Neural cell (in vitro differentiated cells): ENCODE measurements at regions not wholly inside any gene's neighbourhood (a gene's known extent, or its start where the extent isn't known, plus 50 kb on each side); places are given as distances from the start of the nearest gene placed in this dataset.

Experiments
- H2AFZ ChIP-seq: fragments of 200-600, 300-800 bp; sonication (generic), shearing (Covaris generic); 2 replicates; pipeline ENCODE4 v1.6.0; 2014; ENCODE audit warnings: low read depth, mild to moderate bottlenecking, antibody characterized with exemption, low read length, moderate library complexity
- H3F3A ChIP-seq: fragments of 200-600 bp; shearing (Covaris generic); 2 replicates; pipeline ENCODE4 v1.6.1; 2016; ENCODE audit warnings: mild to moderate bottlenecking, moderate library complexity, mixed read lengths, antibody characterized with exemption, low read length; ENCODE audit not compliant: insufficient read depth, poor library complexity, severe bottlenecking
- H3K27ac ChIP-seq: fragments of 200-600, 300-800 bp; sonication (generic), shearing (Covaris generic); 2 replicates; pipeline ENCODE4 v1.5.1; 2014; ENCODE audit warnings: mild to moderate bottlenecking, low read length, moderate library complexity
- H3K27me3 ChIP-seq: fragments of 300-800, 200-600 bp; sonication (generic), shearing (Covaris generic); 2 replicates; pipeline ENCODE4 v1.6.0; 2014; ENCODE audit warnings: mild to moderate bottlenecking, low read depth, low read length, moderate library complexity; ENCODE audit not compliant: insufficient read depth
- H3K36me3 ChIP-seq: fragments of 300-800, 200-600 bp; sonication (generic), shearing (Covaris generic); 2 replicates; pipeline ENCODE4 v1.5.1; 2014; ENCODE audit warnings: mild to moderate bottlenecking, antibody characterized with exemption, low read length, moderate library complexity; ENCODE audit not compliant: insufficient read depth
- H3K4me2 ChIP-seq: fragments of 300-800, 200-600 bp; sonication (generic), shearing (Covaris generic); 2 replicates; pipeline ENCODE4 v1.6.0; 2014; ENCODE audit warnings: mild to moderate bottlenecking, low read length
- H3K4me3 ChIP-seq: fragments of 300-800, 200-600 bp; sonication (generic), shearing (Covaris generic); 2 replicates; pipeline ENCODE4 v1.5.1; 2014; ENCODE audit warnings: mild to moderate bottlenecking, low read length, moderate library complexity
- H3K79me2 ChIP-seq: fragments of 200-600 bp; shearing (Covaris generic); replicated peaks from 2 replicates; pipeline ENCODE4 v1.6.0; 2014; ENCODE audit warnings: mild to moderate bottlenecking, low read length, moderate library complexity; ENCODE audit not compliant: insufficient read depth
- H3K9ac ChIP-seq: fragments of 300-800, 200-600 bp; sonication (generic), shearing (Covaris generic); 2 replicates; pipeline ENCODE4 v1.6.1; 2016; ENCODE audit warnings: mild to moderate bottlenecking, low read length, mixed read lengths
- H3K9me2 ChIP-seq: fragments of 200-600 bp; shearing (Covaris generic); 2 replicates; pipeline ENCODE4 v1.6.1; 2016; ENCODE audit warnings: mild to moderate bottlenecking, low read length, mixed read lengths; ENCODE audit not compliant: insufficient read depth
- H3K9me3 ChIP-seq: fragments of 200-600, 300-800 bp; sonication (generic), shearing (Covaris generic); 2 replicates; pipeline ENCODE4 v1.6.1; 2016; ENCODE audit warnings: mild to moderate bottlenecking, mixed run types, low read length, moderate library complexity, mixed read lengths
- H4K20me1 ChIP-seq: fragments of 200-600 bp; shearing (Covaris generic); 2 replicates; pipeline ENCODE4 v1.6.1; 2016; ENCODE audit warnings: mild to moderate bottlenecking, mixed run types; ENCODE audit not compliant: insufficient read depth
- EP300 ChIP-seq: fragments of 450-650 bp; conservative IDR thresholded peaks from 2 replicates; pipeline ENCODE4 v1.6.1; 2014; ENCODE audit warnings: antibody characterized with exemption, mild to moderate bottlenecking, moderate library complexity; ENCODE audit not compliant: poor library complexity, severe bottlenecking
- EZH2 ChIP-seq: fragments of 200-600, 300-800 bp; shearing (Covaris generic), sonication (generic); IDR thresholded peaks from 2 replicates; pipeline ENCODE4 v1.6.1; 2014; ENCODE audit warnings: antibody characterized with exemption, low read length, borderline replicate concordance, mild to moderate bottlenecking; ENCODE audit not compliant: insufficient read depth, poor library complexity, severe bottlenecking
- MXI1 ChIP-seq: fragments of 450-650 bp; conservative IDR thresholded peaks from 2 replicates; pipeline ENCODE4 v1.6.1; 2014; ENCODE audit warnings: antibody characterized with exemption, mild to moderate bottlenecking; ENCODE audit not compliant: poor library complexity, severe bottlenecking
- POLR2AphosphoS5 ChIP-seq: IDR thresholded peaks from 2 replicates; pipeline ENCODE4 v1.6.1; 2012
- RAD21 ChIP-seq: fragments of 450-650 bp; conservative IDR thresholded peaks from 2 replicates; pipeline ENCODE4 v1.6.1; 2014; ENCODE audit warnings: antibody characterized with exemption, mild to moderate bottlenecking, moderate library complexity
- REST ChIP-seq: IDR thresholded peaks from 2 replicates; pipeline ENCODE4 v1.6.1; 2012; ENCODE audit warnings: borderline replicate concordance
- SMC3 ChIP-seq: fragments of 450-650 bp; conservative IDR thresholded peaks from 2 replicates; pipeline ENCODE4 v1.6.1; 2014; ENCODE audit warnings: antibody characterized with exemption, mild to moderate bottlenecking, moderate library complexity; ENCODE audit not compliant: poor library complexity
- TAF1 ChIP-seq: IDR thresholded peaks from 2 replicates; pipeline ENCODE4 v1.6.1; 2012; ENCODE audit warnings: low read depth
- TF ChIP-seq, protein P1 (sequence below): fragments of 450-650 bp; IDR thresholded peaks from 2 replicates; pipeline ENCODE4 v1.5.1; 2014; ENCODE audit warnings: antibody characterized with exemption, mild to moderate bottlenecking, moderate library complexity; ENCODE audit not compliant: poor library complexity, severe bottlenecking

DNA sequence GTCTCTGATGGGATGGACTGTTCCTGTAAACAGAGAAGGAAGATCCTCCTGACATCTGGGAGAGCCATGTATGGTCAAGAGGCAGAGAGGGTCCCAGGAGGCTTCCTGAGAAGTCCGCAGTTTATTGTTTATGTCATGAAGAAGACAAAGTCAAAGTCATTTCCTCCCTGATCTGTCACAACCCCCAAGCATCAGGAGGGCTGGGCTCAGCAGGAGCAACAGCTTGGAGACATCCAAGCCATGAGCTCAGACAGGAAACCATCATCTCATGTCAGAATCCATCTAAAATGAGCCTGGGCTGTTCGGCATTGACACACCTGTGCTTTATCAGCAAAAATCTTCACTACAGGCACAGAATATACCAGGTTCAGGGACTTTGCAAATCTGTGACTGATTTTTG lies 325.0 kb upstream of the MSX2 start:
- Histone ChIP-seq H3K9me3 (no peaks in the 10 kb centered on the region), H3F3A (no peaks in the 10 kb centered on the region), H3K4me2 (no peak overlapping the region), H3K27me3 (no peaks in the 10 kb centered on the region), H3K4me3 (no peak overlapping the region), H3K9ac (no peak overlapping the region), H3K9me2 (no peaks in the 10 kb centered on the region), H4K20me1 (no peaks in the 10 kb centered on the region), H3K36me3 (no peaks in the 10 kb centered on the region), H3K79me2 (no peaks in the 10 kb centered on the region), H3K27ac (no peak overlapping the region), H2AFZ (no peak overlapping the region)
- TF ChIP-seq, protein P1, sequence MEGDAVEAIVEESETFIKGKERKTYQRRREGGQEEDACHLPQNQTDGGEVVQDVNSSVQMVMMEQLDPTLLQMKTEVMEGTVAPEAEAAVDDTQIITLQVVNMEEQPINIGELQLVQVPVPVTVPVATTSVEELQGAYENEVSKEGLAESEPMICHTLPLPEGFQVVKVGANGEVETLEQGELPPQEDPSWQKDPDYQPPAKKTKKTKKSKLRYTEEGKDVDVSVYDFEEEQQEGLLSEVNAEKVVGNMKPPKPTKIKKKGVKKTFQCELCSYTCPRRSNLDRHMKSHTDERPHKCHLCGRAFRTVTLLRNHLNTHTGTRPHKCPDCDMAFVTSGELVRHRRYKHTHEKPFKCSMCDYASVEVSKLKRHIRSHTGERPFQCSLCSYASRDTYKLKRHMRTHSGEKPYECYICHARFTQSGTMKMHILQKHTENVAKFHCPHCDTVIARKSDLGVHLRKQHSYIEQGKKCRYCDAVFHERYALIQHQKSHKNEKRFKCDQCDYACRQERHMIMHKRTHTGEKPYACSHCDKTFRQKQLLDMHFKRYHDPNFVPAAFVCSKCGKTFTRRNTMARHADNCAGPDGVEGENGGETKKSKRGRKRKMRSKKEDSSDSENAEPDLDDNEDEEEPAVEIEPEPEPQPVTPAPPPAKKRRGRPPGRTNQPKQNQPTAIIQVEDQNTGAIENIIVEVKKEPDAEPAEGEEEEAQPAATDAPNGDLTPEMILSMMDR: no peak
- TF ChIP-seq SMC3 (no peak), REST (no peak), EP300 (no peak), MXI1 (no peak), RAD21 (no peak), POLR2AphosphoS5 (no peak), EZH2 (no peak), TAF1 (no peak)

DNA sequence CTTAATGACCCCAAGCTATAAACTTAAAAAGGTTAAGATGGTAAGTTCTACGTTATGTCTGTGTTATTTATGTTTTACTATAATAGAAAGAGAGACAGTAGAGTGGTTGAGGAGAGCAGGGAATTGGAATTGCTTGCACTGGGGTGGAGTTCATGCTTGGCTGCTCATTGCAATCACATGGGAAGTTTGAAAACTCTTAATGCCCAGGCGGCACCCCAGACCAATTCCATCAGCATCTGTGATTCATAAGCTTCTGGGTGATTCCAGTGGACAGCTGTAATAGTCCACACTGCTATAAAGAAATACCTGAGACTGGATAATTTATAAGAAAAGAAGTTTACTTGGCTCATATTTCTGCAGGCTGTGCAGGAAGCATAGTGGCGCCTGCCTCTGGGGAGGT lies 323.9 kb upstream of the MSX2 start:
- Histone ChIP-seq H3K4me3 (no peak overlapping the region), H4K20me1 (no peaks in the 10 kb centered on the region), H3K9me2 (no peaks in the 10 kb centered on the region), H3K36me3 (no peaks in the 10 kb centered on the region), H2AFZ (no peak overlapping the region), H3F3A (no peaks in the 10 kb centered on the region), H3K27me3 (no peaks in the 10 kb centered on the region), H3K9ac (no peak overlapping the region), H3K9me3 (no peaks in the 10 kb centered on the region), H3K79me2 (no peaks in the 10 kb centered on the region), H3K4me2 (no peak overlapping the region), H3K27ac (no peak overlapping the region)
- TF ChIP-seq POLR2AphosphoS5 (no peak), REST (no peak), SMC3 (no peak), TAF1 (no peak), EZH2 (no peak), RAD21 (no peak), EP300 (no peak), MXI1 (no peak)
- TF ChIP-seq, protein P1: no peak
